ENCODE measurements at regions not wholly inside any gene's neighbourhood (a gene's known extent, or its start where the extent isn't known, plus 50 kb on each side); places are given as distances from the start of the nearest gene placed in this dataset.
"Not testable (repeated sequence)": the region's sequence is repeated elsewhere in the genome, so short reads cannot be mapped to it uniquely, and the experiment has no call there.

- DNase-seq (ENCODE audit: low read depth, low spot score) = no peak
- H3K4me3 ChIP-seq (ENCODE audit: low read length) = no peak overlapping the region
These were observed 51.2 kb upstream of the PRR5 start for GRCh38 chr22:44650806-44651205.

- no peak overlapping the region for H3K4me3 ChIP-seq (ENCODE audit: low read length)
- no peak for DNase-seq (ENCODE audit: low read depth, low spot score)
These were observed 53.0 kb upstream of the PRR5 start for GRCh38 chr22:44648821-44649565.

- DNase-seq (ENCODE audit: low read depth, low spot score) = no peak
These were observed 53.8 kb upstream of the PRR5 start for GRCh38 chr22:44648085-44648820.

GRCh38 chr22:44647141-44647540 lies 54.9 kb upstream of the PRR5 start:
- no peak overlapping the region for H3K4me3 ChIP-seq (ENCODE audit: low read length)
- no peak for DNase-seq (ENCODE audit: low read depth, low spot score)

More at GRCh38 chr22:44648085-44648820, 53.8 kb upstream of the PRR5 start:
- H3K4me3 ChIP-seq (ENCODE audit: low read length) = no peak overlapping the region

GRCh38 chr22:44646668-44647067 lies 55.3 kb upstream of the PRR5 start:
- no peak for DNase-seq (ENCODE audit: low read depth, low spot score)
- H3K4me3 ChIP-seq (ENCODE audit: low read length) = no peak overlapping the region

GRCh38 chr22:44646141-44646540 lies 55.9 kb upstream of the PRR5 start:
- no peak overlapping the region for H3K4me3 ChIP-seq (ENCODE audit: low read length)
- DNase-seq (ENCODE audit: low read depth, low spot score) = no peak

GRCh38 chr22:44645531-44645930 lies 56.5 kb upstream of the PRR5 start:
- DNase-seq (ENCODE audit: low read depth, low spot score) = no peak
- H3K4me3 ChIP-seq (ENCODE audit: low read length) = no peak overlapping the region

GRCh38 chr22:44645083-44645482 lies 56.9 kb upstream of the PRR5 start:
- no peak for DNase-seq (ENCODE audit: low read depth, low spot score)
- H3K4me3 ChIP-seq (ENCODE audit: low read length) = no peak overlapping the region

GRCh38 chr22:44643526-44644101 lies 58.4 kb upstream of the PRR5 start:
- not testable (repeated sequence) for H3K4me3 ChIP-seq (ENCODE audit: low read length); DNase-seq (ENCODE audit: low read depth, low spot score)

- no peak overlapping the region for H3K4me3 ChIP-seq (ENCODE audit: low read length)
- no peak for DNase-seq (ENCODE audit: low read depth, low spot score)
These were observed 59.8 kb upstream of the PRR5 start for GRCh38 chr22:44642096-44642644.

- DNase-seq (ENCODE audit: low read depth, low spot score) = no peak
These were observed 61.3 kb upstream of the PRR5 start for GRCh38 chr22:44640618-44641155.

GRCh38 chr22:44639891-44640617 lies 62.0 kb upstream of the PRR5 start:
- no peak for DNase-seq (ENCODE audit: low read depth, low spot score)
- no peak overlapping the region for H3K4me3 ChIP-seq (ENCODE audit: low read length)

More at GRCh38 chr22:44640618-44641155, 61.3 kb upstream of the PRR5 start:
- no peak overlapping the region for H3K4me3 ChIP-seq (ENCODE audit: low read length)

- no peak for DNase-seq (ENCODE audit: low read depth, low spot score)
- H3K4me3 ChIP-seq (ENCODE audit: low read length) = no peak overlapping the region
These were observed 62.8 kb upstream of the PRR5 start for GRCh38 chr22:44638971-44639760.

- not testable (repeated sequence) for DNase-seq (ENCODE audit: low read depth, low spot score); H3K4me3 ChIP-seq (ENCODE audit: low read length)
These were observed 65.3 kb upstream of the PRR5 start for GRCh38 chr22:44636502-44637206.

- not testable (repeated sequence) for DNase-seq (ENCODE audit: low read depth, low spot score); H3K4me3 ChIP-seq (ENCODE audit: low read length)
These were observed 66.4 kb upstream of the PRR5 start for GRCh38 chr22:44635567-44635966.

GRCh38 chr22:44634426-44635321 lies 67.3 kb upstream of the PRR5 start:
- no peak for DNase-seq (ENCODE audit: low read depth, low spot score)
- no peak overlapping the region for H3K4me3 ChIP-seq (ENCODE audit: low read length)

GRCh38 chr22:44633647-44634046 lies 68.4 kb upstream of the PRR5 start:
- DNase-seq (ENCODE audit: low read depth, low spot score) = no peak
- no peak overlapping the region for H3K4me3 ChIP-seq (ENCODE audit: low read length)
